HG03135 (cell line): ENCODE measurements at regions not wholly inside any gene's neighbourhood (a gene's known extent, or its start where the extent isn't known, plus 50 kb on each side); places are given as distances from the start of the nearest gene placed in this dataset.
"Not testable (repeated sequence)": the region's sequence is repeated elsewhere in the genome, so short reads cannot be mapped to it uniquely, and the experiment has no call there.

ENCODE experiments used
- ATAC-seq: cut with Tn5 transposase; IDR thresholded peaks from one replicate; pipeline ENCODE4 v1.9.1; 2021; ENCODE audit warnings: mild to moderate bottlenecking, moderate library complexity; ENCODE audit not compliant: unreplicated experiment

DNA sequence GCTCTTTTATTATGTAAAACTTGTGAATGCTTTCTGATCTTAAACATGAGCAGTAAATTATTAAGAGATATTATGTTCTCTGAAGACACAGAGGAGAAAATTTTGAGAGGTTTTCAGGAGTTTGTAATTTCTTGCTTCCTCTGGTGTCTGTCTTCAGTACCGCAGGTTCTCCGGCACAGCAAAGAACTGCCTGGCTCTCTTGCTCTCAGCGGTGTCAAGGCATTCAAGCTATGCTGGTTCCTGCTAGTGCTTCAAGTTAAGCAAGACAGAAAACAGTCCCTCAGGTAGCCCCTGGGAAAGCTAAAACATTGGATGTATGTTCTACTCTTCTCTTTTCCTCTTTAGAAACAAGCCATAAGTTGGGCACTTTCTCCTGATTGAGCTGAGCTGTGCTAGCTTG is 120.2 kb upstream of the CENPE start:
- no peak for ATAC-seq

- ATAC-seq = no peak
Measured at GRCh38 chr4:103308248-103308561, 110.1 kb upstream of the CENPE start.

- no peak for ATAC-seq
Measured at GRCh38 chr4:103307453-103308247, 109.5 kb upstream of the CENPE start.

DNA sequence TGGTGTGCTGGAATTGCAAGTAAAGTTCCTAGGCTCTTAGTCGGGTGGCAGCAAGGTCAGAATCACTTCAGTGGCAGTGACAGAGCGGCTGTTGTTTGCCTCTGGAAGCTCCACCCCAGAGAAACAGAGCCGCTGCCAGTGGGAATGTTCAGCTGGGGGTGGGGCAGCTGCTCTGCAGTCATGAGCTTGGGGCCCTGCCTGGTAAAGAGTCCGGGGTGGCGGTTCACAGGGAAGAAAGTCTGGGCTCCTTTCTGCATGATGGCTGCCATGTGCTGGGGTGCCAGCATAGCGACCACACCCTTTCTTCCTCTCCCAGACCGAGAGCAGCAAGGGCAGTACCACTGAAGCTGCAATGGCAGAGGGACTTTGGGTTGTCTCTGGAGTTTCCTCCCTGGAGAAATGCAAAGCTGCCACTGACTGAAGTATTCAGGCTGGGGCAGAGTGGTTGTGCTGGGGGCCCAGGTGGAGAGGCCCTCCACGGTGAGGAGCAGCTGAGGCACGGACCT is 108.8 kb upstream of the CENPE start:
- ATAC-seq = no peak

DNA sequence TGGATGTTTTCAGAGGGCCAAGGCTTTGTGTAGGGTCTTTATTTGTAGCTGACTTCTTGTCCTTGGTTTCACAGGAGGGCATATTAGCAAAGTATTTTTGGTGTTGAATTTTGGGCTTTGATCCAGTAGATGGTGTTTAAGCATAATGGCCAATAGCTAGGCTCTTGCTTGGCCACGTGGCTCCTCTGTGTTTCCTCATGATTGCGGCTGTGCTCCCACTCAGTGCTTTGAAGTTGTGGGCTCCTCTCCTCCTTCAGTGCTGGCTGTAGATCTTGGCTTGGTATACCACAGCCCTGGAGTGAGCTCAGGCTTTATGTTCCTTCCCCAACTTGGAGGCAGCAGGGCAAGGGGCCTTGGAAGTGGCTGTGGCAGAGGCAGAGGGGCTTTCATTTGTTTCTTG is 107.2 kb upstream of the CENPE start:
- no peak for ATAC-seq

DNA sequence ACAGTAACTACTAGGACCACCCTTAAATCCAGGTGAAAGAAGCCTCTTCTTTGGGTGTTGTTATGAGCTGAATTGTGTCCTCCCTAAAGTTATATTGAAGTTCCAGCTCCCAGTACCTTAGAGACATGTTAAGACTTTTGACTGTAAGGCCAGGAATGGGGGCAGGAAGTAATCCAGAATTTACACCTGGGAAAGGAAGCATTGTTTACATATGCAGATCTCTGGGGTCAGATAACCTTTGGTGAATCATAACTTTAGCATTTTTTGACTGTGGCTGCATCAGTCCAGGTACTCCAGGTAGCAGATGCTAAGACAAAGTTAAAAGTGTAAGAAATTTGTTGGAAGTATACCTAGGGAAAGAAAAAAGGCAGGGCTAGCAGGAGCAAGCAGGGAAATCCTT is 104.9 kb upstream of the CENPE start:
- ATAC-seq = no peak

DNA sequence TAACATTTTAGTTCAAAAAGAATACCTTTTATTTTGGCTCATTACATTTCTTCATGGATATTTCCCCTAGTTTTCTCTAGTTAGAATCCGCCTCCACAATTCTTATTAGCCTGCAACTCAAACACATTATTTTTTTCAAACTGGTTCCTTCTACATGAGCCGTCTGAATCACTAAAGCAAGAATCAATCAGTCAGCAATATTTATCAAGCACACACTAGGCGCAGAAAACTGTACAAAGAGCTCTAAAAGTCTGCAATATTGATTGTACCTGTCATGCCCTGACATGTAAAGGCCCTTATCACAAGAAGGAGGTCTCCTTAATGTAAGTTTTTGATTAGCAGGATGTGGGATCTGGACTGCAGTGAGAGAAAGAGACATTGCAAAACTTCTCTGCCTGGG is 94.8 kb upstream of the CENPE start:
- ATAC-seq = no peak

- ATAC-seq = no peak
Measured at GRCh38 chr4:103292373-103292772, 94.2 kb upstream of the CENPE start.

DNA sequence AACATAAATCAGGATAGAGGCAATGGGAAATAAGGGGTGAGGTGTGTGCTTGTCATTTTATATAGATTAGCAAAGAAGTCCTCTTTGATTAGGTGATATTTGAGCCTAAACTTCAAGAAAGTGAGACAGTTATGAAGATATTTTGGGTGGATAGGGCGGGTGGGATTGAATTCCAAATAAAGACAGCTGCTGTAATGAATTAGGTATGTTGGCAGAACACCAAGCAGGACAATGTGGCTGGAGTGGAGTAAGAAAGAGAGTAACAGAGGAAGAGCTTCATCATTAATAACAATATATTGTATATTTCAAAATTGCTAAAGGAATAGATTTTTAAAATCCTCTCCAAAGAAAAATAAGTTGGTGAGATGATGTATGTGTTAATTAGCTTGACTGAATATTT is 91.0 kb upstream of the CENPE start:
- no peak for ATAC-seq

GRCh38 chr4:103272174-103272573 is 74.0 kb upstream of the CENPE start:
- no peak for ATAC-seq

GRCh38 chr4:103268746-103269145 is 70.6 kb upstream of the CENPE start:
- no peak for ATAC-seq

GRCh38 chr4:103264905-103265304 is 66.8 kb upstream of the CENPE start:
- no peak for ATAC-seq

DNA sequence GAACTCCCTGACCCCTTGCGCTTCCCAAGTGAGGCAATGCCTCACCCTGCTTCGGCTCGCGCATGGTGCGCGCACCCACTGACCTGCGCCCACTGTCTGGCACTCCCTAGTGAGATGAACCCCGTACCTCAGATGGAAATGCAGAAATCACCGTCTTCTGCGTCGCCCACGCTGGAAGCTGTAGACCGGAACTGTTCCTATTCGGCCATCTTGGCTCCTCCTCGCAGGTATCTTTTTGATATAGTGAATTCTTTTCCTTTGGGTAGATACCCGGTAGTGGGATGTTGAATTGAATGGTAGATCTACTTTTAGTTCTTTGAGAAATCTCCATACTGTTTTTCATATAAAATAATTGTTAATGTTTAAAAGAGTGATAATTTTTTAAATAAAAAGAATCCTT is 57.9 kb upstream of the CENPE start:
- not testable (repeated sequence) for ATAC-seq
